Activated T-cell treated with anti-CD3 and anti-CD28 coated beads, Interleukin-2, amount 50 U/mL, for 72 hours (primary cell): ENCODE measurements at regions not wholly inside any gene's neighbourhood (a gene's known extent, or its start where the extent isn't known, plus 50 kb on each side); places are given as distances from the start of the nearest gene placed in this dataset.

Experiments
- ATAC-seq, 2 donors: fragments of 150-1000 bp; cut with Tn5 transposase; replicated peaks in 1 of 2; 2 replicates each; pipeline ENCODE4 v1.10.0; 2021; ENCODE audit warnings: moderate library complexity in 2 of 2, mild to moderate bottlenecking in 1 of 2
- DNase-seq, 2 donors: peaks; one replicate each; pipeline ENCODE4 v3.0.0; 2021 to 2022; ENCODE audit warnings: mixed read lengths in 1 of 2
- H3K27ac Mint-ChIP-seq: one replicate; pipeline ENCODE4 v1.8.0; 2022; ENCODE audit warnings: mild to moderate bottlenecking, moderate library complexity, mixed read lengths
- H3K27me3 Mint-ChIP-seq: one replicate; pipeline ENCODE4 v1.8.0; 2022; ENCODE audit warnings: low read depth, mixed read lengths
- H3K36me3 Mint-ChIP-seq, 2 donors: one replicate each; pipeline ENCODE4 v1.8.0; 2022; ENCODE audit warnings: mixed read lengths in 2 of 2, mild to moderate bottlenecking in 1 of 2; ENCODE audit not compliant: insufficient read depth in 2 of 2
- H3K4me1 Mint-ChIP-seq: one replicate; pipeline ENCODE4 v1.8.0; 2022; ENCODE audit warnings: low read depth, mixed read lengths
- H3K4me3 Mint-ChIP-seq, 2 donors: one replicate each; pipeline ENCODE4 v1.8.0; 2022; ENCODE audit warnings: mild to moderate bottlenecking in 2 of 2, mixed read lengths in 2 of 2, moderate library complexity in 2 of 2
- H3K9me3 Mint-ChIP-seq, 2 donors: one replicate each; pipeline ENCODE4 v1.8.0; 2022; ENCODE audit warnings: mixed read lengths in 2 of 2

DNA sequence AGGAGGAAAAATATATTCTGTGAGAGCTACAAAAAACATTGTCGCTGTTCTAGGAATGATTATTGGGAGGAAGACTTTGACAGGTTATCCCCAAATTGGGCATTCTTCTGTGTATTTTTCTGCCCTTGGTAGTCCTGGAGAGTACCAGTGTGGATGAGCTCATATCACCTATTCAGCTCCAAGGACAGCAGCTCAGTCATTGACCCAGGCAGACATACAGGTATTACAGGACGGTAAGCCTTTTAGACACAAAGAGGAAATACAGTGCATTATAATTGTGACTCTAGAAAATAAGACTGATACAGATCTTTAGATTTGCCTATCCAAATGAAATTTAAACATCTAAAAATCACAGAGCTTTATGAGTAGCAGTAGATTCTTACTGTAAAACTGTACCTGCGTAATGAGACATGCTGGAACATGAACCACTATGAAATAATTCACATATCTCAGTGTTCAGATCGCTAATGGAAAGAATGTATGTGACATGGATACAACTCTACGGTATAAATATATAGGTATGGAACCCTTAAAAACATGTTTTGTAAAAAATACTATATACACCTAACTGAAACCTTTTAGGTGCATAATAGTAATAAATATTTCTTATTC lies 56.0 kb downstream of the PLK2 start:
- H3K27me3 Mint-ChIP-seq, result peaks cover 8% of the 10 kb centered on the region
- no peaks in the 10 kb centered on the region for H3K36me3 Mint-ChIP-seq
- no peaks in the 10 kb centered on the region for H3K4me1 Mint-ChIP-seq
- no peaks in the 10 kb centered on the region for H3K9me3 Mint-ChIP-seq
- DNase-seq (no peak), ATAC-seq (no peak)
- no peak overlapping the region for H3K27ac Mint-ChIP-seq
- no peak overlapping the region for H3K4me3 Mint-ChIP-seq

- Mint-ChIP-seq H3K9me3 (no peaks in the 10 kb centered on the region), H3K27ac (no peak overlapping the region), H3K4me1 (no peaks in the 10 kb centered on the region), H3K27me3 (peaks cover 8% of the 10 kb centered on the region), H3K4me3 (no peak overlapping the region), H3K36me3 (no peaks in the 10 kb centered on the region)
- DNase-seq (no peak), ATAC-seq (no peak)
These were observed 58.2 kb downstream of the PLK2 start for GRCh38 chr5:58401701-58402100.

DNA sequence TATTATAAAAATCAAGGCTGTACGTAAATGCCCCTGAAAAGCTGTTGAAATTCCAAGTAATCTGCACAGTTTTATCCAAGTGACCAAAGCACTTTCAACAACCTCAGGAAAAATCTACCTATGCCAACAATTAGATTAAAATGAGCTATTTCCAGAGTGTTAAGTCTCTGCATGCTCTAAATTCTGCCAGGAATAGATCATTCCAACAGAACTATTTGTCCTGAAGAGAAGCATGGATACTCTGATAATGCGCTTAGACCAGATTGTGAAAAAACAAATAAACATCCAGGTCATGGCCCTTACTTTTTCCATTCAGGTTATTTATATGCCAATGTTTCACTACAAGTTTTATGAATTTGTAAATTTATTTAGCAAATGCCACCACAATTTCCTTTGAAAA lies 59.1 kb downstream of the PLK2 start:
- Mint-ChIP-seq H3K27ac (no peak overlapping the region), H3K27me3 (peaks cover 8% of the 10 kb centered on the region), H3K9me3 (no peaks in the 10 kb centered on the region), H3K4me3 (no peak overlapping the region), H3K4me1 (no peaks in the 10 kb centered on the region), H3K36me3 (no peaks in the 10 kb centered on the region)
- DNase-seq, result no peak
- ATAC-seq, result no peak

DNA sequence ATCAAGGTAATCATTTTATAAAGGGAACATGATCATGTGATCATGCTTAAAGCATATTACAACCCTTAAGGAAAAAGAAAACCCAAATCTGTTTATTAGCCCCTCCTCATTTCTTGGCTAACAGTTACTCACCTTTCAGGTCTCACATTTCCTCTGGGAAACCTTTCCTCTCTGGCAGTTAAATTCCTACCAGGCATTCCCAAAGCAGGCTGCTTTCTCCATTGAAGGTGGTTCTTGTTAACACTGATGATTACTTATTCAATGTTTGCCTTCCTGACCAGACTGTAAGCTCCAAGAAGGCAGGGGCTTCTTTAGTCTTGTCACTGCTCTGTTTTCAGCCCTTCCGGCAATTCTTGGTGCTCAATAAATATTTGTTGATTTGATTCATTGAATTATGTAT lies 59.9 kb downstream of the PLK2 start:
- peaks cover 5% of the 10 kb centered on the region for H3K27me3 Mint-ChIP-seq
- H3K9me3 Mint-ChIP-seq, result no peaks in the 10 kb centered on the region
- no peak overlapping the region for H3K4me3 Mint-ChIP-seq
- no peak overlapping the region for H3K27ac Mint-ChIP-seq
- no peaks in the 10 kb centered on the region for H3K36me3 Mint-ChIP-seq
- no peak for DNase-seq
- no peaks in the 10 kb centered on the region for H3K4me1 Mint-ChIP-seq
- no peak for ATAC-seq

DNA sequence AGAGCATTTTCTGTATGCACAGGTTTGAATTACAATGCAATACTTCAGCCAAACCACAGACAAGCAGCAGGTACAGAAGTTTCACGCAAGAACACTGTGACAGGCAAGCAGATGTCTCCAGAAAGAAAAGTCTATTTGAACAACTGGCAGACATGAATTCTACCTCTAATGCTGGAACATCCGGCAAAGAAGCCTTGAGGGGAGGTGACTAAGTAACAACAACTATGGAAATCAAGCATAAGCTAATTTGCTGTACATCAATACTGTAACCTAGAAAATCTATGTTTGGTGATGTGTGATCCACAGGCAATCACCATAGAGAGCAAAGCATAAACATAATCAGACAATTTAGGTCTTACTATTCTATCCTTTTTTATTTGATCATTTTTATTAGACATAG lies 65.5 kb downstream of the PLK2 start:
- no peaks in the 10 kb centered on the region for H3K4me1 Mint-ChIP-seq
- H3K27ac Mint-ChIP-seq, result no peak overlapping the region
- H3K27me3 Mint-ChIP-seq, result no peaks in the 10 kb centered on the region
- DNase-seq (no peak), ATAC-seq (no peak)
- H3K9me3 Mint-ChIP-seq, result no peaks in the 10 kb centered on the region
- H3K36me3 Mint-ChIP-seq, result no peaks in the 10 kb centered on the region
- H3K4me3 Mint-ChIP-seq, result no peak overlapping the region

GRCh38 chr5:58393716-58394115 lies 66.2 kb downstream of the PLK2 start:
- no peaks in the 10 kb centered on the region for H3K9me3 Mint-ChIP-seq
- no peak for ATAC-seq
- no peak overlapping the region for H3K27ac Mint-ChIP-seq
- H3K36me3 Mint-ChIP-seq, result no peaks in the 10 kb centered on the region
- no peak for DNase-seq
- no peaks in the 10 kb centered on the region for H3K4me1 Mint-ChIP-seq
- H3K4me3 Mint-ChIP-seq, result no peak overlapping the region
- no peaks in the 10 kb centered on the region for H3K27me3 Mint-ChIP-seq

GRCh38 chr5:58392496-58392895 lies 67.4 kb downstream of the PLK2 start:
- no peak overlapping the region for H3K4me3 Mint-ChIP-seq
- no peaks in the 10 kb centered on the region for H3K9me3 Mint-ChIP-seq
- ATAC-seq, result no peak
- no peaks in the 10 kb centered on the region for H3K27me3 Mint-ChIP-seq
- H3K4me1 Mint-ChIP-seq, result no peaks in the 10 kb centered on the region
- no peak for DNase-seq
- no peaks in the 10 kb centered on the region for H3K36me3 Mint-ChIP-seq
- no peak overlapping the region for H3K27ac Mint-ChIP-seq

- Mint-ChIP-seq H3K36me3 (peaks cover 3 to 5% of the 10 kb centered on the region in 2 donors), H3K4me1 (no peaks in the 10 kb centered on the region), H3K27me3 (no peaks in the 10 kb centered on the region), H3K4me3 (no peak overlapping the region), H3K27ac (no peak overlapping the region), H3K9me3 (peaks cover 5 to 9% of the 10 kb centered on the region in 2 donors)
- DNase-seq (no peak), ATAC-seq (no peak)
These were observed 76.4 kb downstream of the PLK2 start for GRCh38 chr5:58383448-58383847.

- H3K27ac Mint-ChIP-seq, result no peak overlapping the region
- no peaks in the 10 kb centered on the region for H3K4me1 Mint-ChIP-seq
- ATAC-seq (no peak), DNase-seq (no peak)
- H3K36me3 Mint-ChIP-seq, result peaks cover 5 to 7% of the 10 kb centered on the region in 2 donors
- H3K4me3 Mint-ChIP-seq, result no peak overlapping the region
- no peaks in the 10 kb centered on the region for H3K27me3 Mint-ChIP-seq
- peaks cover 8 to 9% of the 10 kb centered on the region in 2 donors for H3K9me3 Mint-ChIP-seq
These were observed 77.8 kb downstream of the PLK2 start for GRCh38 chr5:58382131-58382534.

- no peak overlapping the region for H3K27ac Mint-ChIP-seq
- H3K4me1 Mint-ChIP-seq, result no peaks in the 10 kb centered on the region
- no peak overlapping the region for H3K4me3 Mint-ChIP-seq
- ATAC-seq (no peak), DNase-seq (no peak)
- no peaks in the 10 kb centered on the region for H3K27me3 Mint-ChIP-seq
- peaks cover 8 to 9% of the 10 kb centered on the region in 2 donors for H3K9me3 Mint-ChIP-seq
- peaks cover 5 to 7% of the 10 kb centered on the region in 2 donors for H3K36me3 Mint-ChIP-seq
These were observed 78.3 kb downstream of the PLK2 start for GRCh38 chr5:58381566-58381965.

- Mint-ChIP-seq H3K4me1 (no peaks in the 10 kb centered on the region), H3K4me3 (no peak overlapping the region)
These were observed 79.2 kb downstream of the PLK2 start for GRCh38 chr5:58380655-58381054.

GRCh38 chr5:58378613-58379390 lies 81.1 kb downstream of the PLK2 start:
- Mint-ChIP-seq H3K4me3 (no peak overlapping the region), H3K27ac (no peak overlapping the region), H3K27me3 (no peaks in the 10 kb centered on the region), H3K9me3 (peaks cover 10 to 13% of the 10 kb centered on the region in 2 donors), H3K4me1 (no peaks in the 10 kb centered on the region), H3K36me3 (peaks cover 5 to 8% of the 10 kb centered on the region in 2 donors)
- no peak for ATAC-seq
- DNase-seq, result no peak

More at GRCh38 chr5:58380655-58381054, 79.2 kb downstream of the PLK2 start:
- peaks cover 10 to 11% of the 10 kb centered on the region in 2 donors for H3K9me3 Mint-ChIP-seq
- DNase-seq (no peak), ATAC-seq (no peak)
- no peaks in the 10 kb centered on the region for H3K27me3 Mint-ChIP-seq
- peaks cover 5 to 8% of the 10 kb centered on the region in 2 donors for H3K36me3 Mint-ChIP-seq
- H3K27ac Mint-ChIP-seq, result no peak overlapping the region

GRCh38 chr5:58370606-58371005 lies 89.3 kb downstream of the PLK2 start:
- DNase-seq, result no peak
- no peak for ATAC-seq
- Mint-ChIP-seq H3K36me3 (no peaks in the 10 kb centered on the region), H3K27ac (no peak overlapping the region), H3K27me3 (no peaks in the 10 kb centered on the region), H3K9me3 (peaks cover 2 to 3% of the 10 kb centered on the region in 2 donors), H3K4me1 (no peaks in the 10 kb centered on the region), H3K4me3 (no peak overlapping the region)
